Endodermal cell (in vitro differentiated cells): ENCODE measurements at regions not wholly inside any gene's neighbourhood (a gene's known extent, or its start where the extent isn't known, plus 50 kb on each side); places are given as distances from the start of the nearest gene placed in this dataset.

Source experiments
- DNase-seq: peaks from one replicate; pipeline ENCODE4 v3.0.0-alpha.2; 2017
- H3K27ac ChIP-seq: 2 replicates; pipeline ENCODE4 v1.5.1; 2013; ENCODE audit warnings: mild to moderate bottlenecking, low read depth, low read length, moderate library complexity
- H3K27me3 ChIP-seq: 2 replicates; pipeline ENCODE4 v1.6.1; 2013; ENCODE audit warnings: mild to moderate bottlenecking, low read length, moderate library complexity; ENCODE audit not compliant: insufficient read depth, control insufficient read depth, poor library complexity, severe bottlenecking
- H3K36me3 ChIP-seq: 2 replicates; pipeline ENCODE4 v1.7.0; 2013; ENCODE audit warnings: mild to moderate bottlenecking, low read length, moderate library complexity; ENCODE audit not compliant: control insufficient read depth, insufficient read depth
- H3K4me1 ChIP-seq: one replicate; pipeline ENCODE4 v1.7.0; 2013; ENCODE audit warnings: low read length; ENCODE audit not compliant: control insufficient read depth, insufficient read depth
- H3K4me3 ChIP-seq: 2 replicates; pipeline ENCODE4 v1.5.1; 2013; ENCODE audit warnings: mild to moderate bottlenecking, low read length, moderate library complexity
- H3K9ac ChIP-seq: 2 replicates; pipeline ENCODE4 v1.6.1; 2013; ENCODE audit warnings: mild to moderate bottlenecking, low read length, moderate library complexity; ENCODE audit not compliant: poor library complexity, severe bottlenecking; ENCODE audit errors: extremely low read depth
- H3K9me3 ChIP-seq: 2 replicates; pipeline ENCODE4 v1.6.1; 2013; ENCODE audit warnings: mild to moderate bottlenecking, low read length, moderate library complexity; ENCODE audit not compliant: control insufficient read depth
- H3K27ac Mint-ChIP-seq: 2 replicates; pipeline ENCODE4 v1.8.0; 2020; ENCODE audit warnings: mixed read lengths
- H3K27me3 Mint-ChIP-seq: 2 replicates; pipeline ENCODE4 v1.8.0; 2021; ENCODE audit warnings: mild to moderate bottlenecking, mixed read lengths; ENCODE audit not compliant: insufficient read depth
- H3K36me3 Mint-ChIP-seq: 2 replicates; pipeline ENCODE4 v1.8.0; 2020; ENCODE audit warnings: low read depth, mixed read lengths
- H3K4me1 Mint-ChIP-seq: 2 replicates; pipeline ENCODE4 v1.8.0; 2020; ENCODE audit warnings: mixed read lengths
- H3K4me3 Mint-ChIP-seq: 2 replicates; pipeline ENCODE4 v1.8.0; 2020; ENCODE audit warnings: mild to moderate bottlenecking, moderate library complexity, mixed read lengths
- H3K9me3 Mint-ChIP-seq: 2 replicates; pipeline ENCODE4 v1.8.0; 2020; ENCODE audit warnings: mild to moderate bottlenecking, mixed read lengths
- CTCF ChIP-seq: fragments of 200-600 bp; sonication (generic); conservative IDR thresholded peaks from 2 replicates; pipeline ENCODE4 v1.5.0; 2021; ENCODE audit warnings: antibody characterized with exemption, mild to moderate bottlenecking
- WGBS, 2 experiments: methylation state at CpG; one replicate each; pipeline versions ENCODE4 v1.1.5 to v1.1.7; 2013; ENCODE audit warnings: missing lambda C conversion rate in 2 of 2, mixed read lengths in 1 of 2; ENCODE audit not compliant: insufficient coverage in 1 of 2, insufficient read length in 1 of 2; 5-methylcytosine and 5-hydroxymethylcytosine counted together

GRCh38 chr2:234415706-234416105, 81.2 kb downstream of the ARL4C start:
- no peaks in the 10 kb centered on the region for H3K27me3 ChIP-seq
- DNase-seq = no peak
- no peak overlapping the region for H3K4me3 Mint-ChIP-seq
- H3K9me3 ChIP-seq = no peaks in the 10 kb centered on the region
- 88 to 100% methylated on average over 3 to 4 of the region's 4 CpGs for WGBS, 2 experiments
- H3K4me1 ChIP-seq = no peaks in the 10 kb centered on the region
- no peaks in the 10 kb centered on the region for H3K36me3 ChIP-seq
- no peak overlapping the region for H3K9ac ChIP-seq
- no peak overlapping the region for H3K27ac Mint-ChIP-seq
- no peaks in the 10 kb centered on the region for H3K36me3 Mint-ChIP-seq
- H3K9me3 Mint-ChIP-seq = no peaks in the 10 kb centered on the region
- peaks cover 2% of the 10 kb centered on the region for H3K27me3 Mint-ChIP-seq
- H3K4me1 Mint-ChIP-seq = peaks cover 3% of the 10 kb centered on the region
- H3K4me3 ChIP-seq = no peak overlapping the region
- TF ChIP-seq CTCF = no peak
- H3K27ac ChIP-seq = no peak overlapping the region

- Histone ChIP-seq H3K36me3 (no peaks in the 10 kb centered on the region), H3K4me3 (no peak overlapping the region), H3K4me1 (peaks cover 3% of the 10 kb centered on the region), H3K9ac (no peak overlapping the region), H3K27me3 (no peaks in the 10 kb centered on the region), H3K27ac (no peak overlapping the region), H3K9me3 (no peaks in the 10 kb centered on the region)
- 96 to 97% methylated on average over 4 to 6 of the region's 6 CpGs for WGBS, 2 experiments
- Mint-ChIP-seq H3K27me3 (peaks cover 2% of the 10 kb centered on the region), H3K27ac (no peak overlapping the region), H3K9me3 (no peaks in the 10 kb centered on the region), H3K4me3 (no peak overlapping the region), H3K36me3 (no peaks in the 10 kb centered on the region), H3K4me1 (peaks cover 11% of the 10 kb centered on the region)
- no peak for DNase-seq
- no peak for TF ChIP-seq CTCF
Observed at GRCh38 chr2:234414596-234414995, 82.3 kb downstream of the ARL4C start.

GRCh38 chr2:234412726-234413125, 84.2 kb downstream of the ARL4C start:
- Histone ChIP-seq H3K9me3 (no peaks in the 10 kb centered on the region), H3K36me3 (no peaks in the 10 kb centered on the region), H3K27ac (no peak overlapping the region), H3K4me1 (peaks cover 3% of the 10 kb centered on the region), H3K9ac (no peak overlapping the region), H3K4me3 (no peak overlapping the region), H3K27me3 (no peaks in the 10 kb centered on the region)
- DNase-seq = no peak
- Mint-ChIP-seq H3K27ac (no peak overlapping the region), H3K4me1 (peaks cover 11% of the 10 kb centered on the region), H3K27me3 (no peaks in the 10 kb centered on the region), H3K36me3 (no peaks in the 10 kb centered on the region), H3K9me3 (no peaks in the 10 kb centered on the region), H3K4me3 (no peak overlapping the region)
- no peak for TF ChIP-seq CTCF
- WGBS, 2 experiments = 92 to 100% methylated on average over 4 to 7 of the region's 7 CpGs
